ENCODE measurements at regions not wholly inside any gene's neighbourhood (a gene's known extent, or its start where the extent isn't known, plus 50 kb on each side); places are given as distances from the start of the nearest gene placed in this dataset.

DNA sequence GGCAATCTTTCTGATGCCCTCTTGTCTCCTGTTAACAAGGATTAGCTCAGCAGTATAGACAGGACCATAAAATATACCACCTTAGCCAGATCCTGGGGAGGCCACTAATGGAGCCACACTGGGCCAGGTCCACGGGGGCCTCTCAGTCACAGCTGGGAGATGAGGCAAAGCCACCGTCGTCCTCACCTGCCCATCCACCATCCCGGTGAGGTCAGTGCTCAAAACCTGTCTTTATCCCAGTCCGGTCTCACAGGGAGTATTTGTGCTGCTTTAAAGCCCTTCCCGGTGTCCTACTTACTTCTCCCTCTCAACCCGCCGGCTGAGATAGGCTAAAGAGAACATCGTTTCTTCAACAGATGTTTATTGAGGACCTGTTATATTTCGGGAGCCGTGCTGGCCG lies 104.3 kb downstream of the EDN3 start:
- DNase-seq: no peak

DNA sequence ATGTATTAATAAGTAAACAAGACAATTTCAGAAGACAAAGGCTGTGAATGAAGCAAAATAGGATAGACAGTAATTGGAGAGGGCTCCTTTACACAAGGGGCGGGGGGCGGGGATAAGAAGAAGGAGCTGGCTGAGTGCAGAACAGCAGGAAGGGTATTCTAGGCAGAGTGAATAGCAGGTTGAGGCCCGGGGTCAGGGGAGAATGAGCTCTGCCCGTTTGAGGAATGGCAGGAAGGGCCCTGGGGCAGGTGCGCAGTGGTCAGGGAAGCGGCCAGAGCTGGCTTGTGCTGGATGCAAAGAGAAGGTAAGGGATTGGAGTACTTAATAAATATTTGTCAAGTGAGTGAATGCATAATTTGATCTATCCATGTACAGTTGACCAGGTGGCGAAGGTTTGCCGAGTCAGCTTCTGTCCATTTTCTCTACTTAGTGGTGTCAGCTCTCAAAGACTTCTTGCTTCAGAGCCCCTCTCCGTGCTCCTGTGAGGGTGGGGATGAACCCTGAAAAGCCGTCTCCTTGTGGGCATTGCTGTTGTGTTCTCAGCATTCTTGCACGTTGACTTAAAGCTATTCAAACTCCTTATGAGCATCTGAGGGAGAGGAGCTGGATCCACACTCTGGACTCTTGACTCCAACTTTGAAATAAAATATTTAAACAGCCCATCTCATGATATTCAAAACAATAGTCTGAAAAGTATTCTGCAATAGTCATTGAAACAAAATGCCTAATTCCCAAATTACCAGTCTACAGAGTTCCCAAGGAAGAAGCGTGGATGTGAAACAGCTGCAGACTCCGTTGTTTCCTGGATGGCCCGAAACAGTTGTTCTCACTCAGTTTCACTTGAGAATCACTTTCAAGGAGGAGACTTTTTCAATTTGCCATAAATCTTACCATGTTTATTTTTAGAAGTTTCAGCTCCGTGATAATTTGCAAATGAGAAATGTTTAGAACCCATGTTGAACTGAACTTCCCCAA lies 105.1 kb downstream of the EDN3 start:
- DNase-seq: no peak

DNA sequence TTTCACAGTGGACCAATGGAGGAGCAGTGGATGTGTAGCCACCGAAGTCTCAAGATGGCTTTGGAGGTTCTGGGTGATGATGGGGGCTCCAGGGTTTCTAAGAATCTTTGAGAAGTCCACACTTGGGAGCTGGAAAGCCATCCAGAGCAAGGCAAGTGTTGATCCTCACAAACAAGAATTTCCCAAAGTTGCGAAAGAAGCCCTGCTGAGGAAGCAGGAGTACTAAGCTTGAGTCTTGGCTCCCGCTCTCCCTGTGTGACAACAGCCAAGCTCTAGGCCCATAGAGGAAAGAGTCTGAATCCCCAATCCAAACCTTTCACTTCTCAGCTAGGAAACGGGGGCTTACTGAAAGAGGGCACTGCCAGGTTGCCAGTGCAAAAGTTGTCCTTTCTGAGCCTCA lies 106.0 kb downstream of the EDN3 start:
- DNase-seq: no peak

DNA sequence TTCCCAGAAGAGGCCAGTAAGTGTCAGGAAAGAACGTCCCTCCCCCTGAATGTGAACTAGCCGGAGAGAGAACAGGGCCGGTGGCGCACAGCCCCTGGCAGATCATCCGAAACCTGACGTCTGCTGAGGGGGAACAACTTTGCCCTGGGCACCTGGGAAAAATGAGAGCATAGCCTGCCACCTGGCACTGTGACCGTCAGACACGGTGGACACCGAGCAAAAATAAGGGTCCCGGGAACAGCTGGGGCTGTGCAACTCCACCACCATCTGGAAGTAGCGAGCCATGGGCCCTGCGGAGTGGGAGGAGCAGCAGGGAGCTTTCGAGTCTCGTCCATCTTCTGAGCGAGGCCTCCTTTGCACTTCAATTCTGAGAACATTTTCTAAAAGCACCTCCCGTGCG lies 110.8 kb downstream of the EDN3 start:
- no peak for DNase-seq

DNA sequence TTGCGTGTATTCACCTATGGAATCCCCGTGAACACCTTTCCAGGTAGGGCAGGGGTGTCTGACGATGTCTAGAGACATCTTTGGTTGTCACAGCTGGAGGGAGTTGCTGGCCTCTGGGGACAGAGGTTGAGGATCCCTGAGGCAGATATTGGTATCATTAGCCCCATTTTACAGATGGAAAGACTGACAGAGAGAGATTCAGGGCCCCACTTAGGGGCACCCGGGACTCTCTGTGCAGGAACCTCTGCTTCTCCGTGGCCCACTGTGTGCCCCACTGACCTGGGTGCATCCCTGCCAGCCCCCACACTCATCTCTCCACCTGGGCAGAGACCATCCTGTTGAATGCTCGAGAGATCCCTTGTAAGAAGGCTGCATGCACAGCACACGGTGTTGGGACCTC lies 111.2 kb downstream of the EDN3 start:
- no peak for DNase-seq

DNA sequence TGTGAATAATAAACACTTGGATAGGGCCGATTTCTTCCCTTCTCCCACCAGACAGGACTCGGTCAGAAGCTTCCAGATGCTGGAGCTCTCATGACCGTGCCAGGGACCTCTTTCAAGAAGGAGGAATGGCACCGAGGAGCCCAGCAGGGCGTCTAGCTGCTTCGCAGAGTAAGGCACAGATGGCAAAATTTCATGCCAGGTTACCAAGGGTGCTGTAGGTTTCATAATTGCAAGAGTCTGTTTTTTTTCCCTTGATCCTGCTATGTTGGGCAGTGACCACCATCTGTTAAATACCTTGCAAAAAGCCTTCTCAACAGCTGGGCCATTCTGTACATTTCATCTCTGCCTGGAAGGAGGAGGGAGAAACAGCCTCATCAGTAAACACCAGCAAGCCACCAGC lies 111.8 kb downstream of the EDN3 start:
- DNase-seq: no peak

DNA sequence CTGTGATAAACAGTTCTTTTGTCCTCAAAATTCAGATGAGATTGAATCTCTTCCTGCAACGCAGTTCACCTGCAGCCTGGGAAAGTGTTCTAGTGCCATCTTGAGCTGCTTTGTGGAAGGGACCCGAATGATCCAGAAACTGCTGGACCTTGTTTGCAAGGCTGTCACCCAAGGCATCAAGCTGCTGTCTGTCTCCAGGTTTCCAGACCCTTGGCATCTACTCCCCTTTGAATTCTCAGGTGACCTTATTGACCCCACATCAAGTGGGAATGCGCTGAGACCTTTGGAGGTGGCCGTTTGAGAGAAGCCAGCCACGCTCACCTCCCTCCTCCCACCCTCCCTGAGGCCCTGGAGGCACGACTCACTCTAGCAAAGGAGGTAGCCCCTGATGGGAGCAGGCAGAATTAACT lies 112.5 kb downstream of the EDN3 start:
- DNase-seq: peak; percentile 12

DNA sequence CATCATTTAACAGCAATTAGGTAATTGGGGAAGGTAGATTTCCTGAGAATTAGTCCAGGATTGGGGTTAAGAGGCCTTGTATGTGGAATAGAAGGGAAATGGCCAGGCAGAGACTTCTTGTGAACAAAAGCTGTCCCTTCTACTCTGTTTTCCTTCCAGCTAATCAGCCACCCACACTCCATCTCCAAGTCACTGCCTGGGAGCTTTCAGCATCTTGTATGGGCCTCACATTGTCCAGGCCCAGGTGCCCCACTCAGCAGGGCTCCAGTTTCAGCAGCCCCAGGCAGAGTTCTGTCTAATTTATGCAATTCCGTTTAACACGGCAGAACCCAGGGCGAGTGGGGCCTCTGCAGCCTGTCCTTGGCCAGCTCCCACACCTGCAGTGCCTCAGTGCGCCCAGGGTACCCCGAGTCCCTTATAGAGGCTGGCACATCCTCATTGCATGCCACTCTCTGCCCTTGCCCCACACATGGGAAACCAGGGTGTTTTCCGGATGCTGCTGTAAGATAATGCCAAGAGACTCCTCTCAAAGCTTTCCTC lies 113.0 kb downstream of the EDN3 start:
- DNase-seq: no peak

DNA sequence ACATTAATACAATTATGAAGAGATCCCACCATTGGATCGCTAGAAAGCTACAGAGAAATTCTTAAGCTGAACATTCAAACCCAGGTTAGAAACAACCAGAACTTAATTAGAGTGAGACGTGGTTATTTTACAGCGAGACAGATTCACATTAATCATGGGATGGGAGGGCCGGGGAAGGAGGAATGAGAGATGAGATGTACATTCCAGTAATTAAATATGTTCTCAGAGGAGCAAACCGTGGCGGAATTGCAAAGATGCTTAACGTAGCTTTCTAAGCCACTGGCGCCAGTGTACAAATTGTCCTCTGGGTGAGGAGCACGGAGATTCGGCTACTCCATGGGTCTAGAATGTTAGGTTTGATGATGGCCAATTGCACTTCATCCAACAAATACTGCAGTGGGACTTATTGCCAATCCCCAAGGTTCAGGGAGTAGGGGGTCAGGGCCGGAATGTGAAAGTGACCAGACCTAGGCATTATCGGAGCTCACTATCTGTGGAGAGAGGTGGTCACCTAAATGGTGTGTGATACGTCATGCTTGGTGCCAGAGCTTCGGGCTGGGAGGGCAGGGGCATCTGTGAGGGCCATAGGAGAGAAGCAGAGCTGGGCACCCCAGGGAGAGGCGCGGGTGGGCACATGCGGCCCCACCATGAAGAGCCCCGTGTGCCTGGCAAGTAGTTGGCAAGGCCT lies 114.7 kb downstream of the EDN3 start:
- no peak for DNase-seq

DNA sequence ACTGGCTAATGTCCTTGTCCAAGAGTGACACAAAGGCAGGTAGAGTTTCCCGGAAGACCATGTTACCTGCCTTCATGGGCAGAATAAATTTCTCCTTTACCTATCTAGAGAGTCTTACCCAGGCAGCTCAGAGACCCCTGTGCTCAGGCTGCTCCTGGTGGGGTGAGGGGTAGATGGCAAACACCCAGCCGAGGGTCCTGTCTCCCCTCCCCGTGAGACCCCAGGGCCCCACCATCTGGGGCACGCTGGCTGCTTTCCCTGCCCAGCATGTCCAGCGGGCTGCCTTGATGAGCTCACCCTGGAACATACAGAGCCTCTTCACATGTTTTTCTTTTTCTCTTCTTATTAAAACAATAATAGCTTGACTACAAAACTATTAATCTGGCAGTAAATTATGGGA lies 116.5 kb downstream of the EDN3 start:
- no peak for DNase-seq

DNA sequence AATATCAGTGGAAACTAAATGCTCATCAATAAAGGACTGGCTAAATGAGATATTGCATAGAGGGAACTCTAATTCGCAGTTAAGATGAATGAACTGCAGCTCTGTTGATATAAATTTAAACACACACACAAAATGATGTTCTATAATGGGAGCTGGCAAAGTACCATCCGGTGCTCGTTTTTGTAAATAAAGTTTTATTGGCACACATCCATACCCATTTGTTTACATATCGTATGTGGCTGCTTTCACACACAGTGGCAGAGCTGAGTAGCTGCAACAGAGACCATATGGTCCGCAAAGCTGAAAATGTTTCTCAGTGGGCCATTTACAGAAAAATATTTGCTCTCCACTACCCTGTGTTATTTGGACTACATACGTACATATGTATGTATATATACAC lies 120.7 kb downstream of the EDN3 start:
- DNase-seq: no peak

DNA sequence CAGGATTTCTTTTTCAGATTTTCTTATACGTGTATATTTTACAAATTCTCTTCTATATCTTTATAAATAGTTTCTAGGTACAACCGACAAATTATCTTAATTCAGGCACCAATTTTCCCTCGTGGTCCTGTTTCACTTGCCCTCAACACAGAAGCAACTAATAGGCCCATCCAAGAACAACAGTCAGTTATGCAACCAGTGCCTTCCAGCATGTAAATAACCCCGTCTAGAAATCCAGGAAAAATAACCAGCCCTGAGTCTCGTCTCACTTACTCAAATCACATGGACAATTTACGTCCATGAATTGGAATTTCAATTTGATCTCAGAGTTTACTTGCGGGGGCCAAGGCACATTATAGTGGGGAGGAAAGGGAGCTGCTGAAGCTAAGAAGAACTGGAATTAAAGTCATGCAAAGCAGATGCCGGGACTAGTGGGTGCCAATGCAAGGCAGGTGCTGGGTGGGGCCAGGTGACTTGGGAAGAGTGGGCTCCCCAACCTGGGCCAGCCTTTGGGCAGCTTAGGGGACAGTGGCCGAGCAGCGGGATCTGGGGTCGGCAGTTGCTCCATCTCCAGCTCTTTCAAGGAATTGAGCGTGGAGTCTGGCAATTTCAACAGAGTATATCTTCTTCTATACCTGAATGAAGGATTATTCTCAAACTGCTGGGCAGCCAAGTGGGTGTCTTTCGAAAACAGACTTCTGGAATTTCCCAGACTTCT lies 121.7 kb downstream of the EDN3 start:
- DNase-seq: no peak

DNA sequence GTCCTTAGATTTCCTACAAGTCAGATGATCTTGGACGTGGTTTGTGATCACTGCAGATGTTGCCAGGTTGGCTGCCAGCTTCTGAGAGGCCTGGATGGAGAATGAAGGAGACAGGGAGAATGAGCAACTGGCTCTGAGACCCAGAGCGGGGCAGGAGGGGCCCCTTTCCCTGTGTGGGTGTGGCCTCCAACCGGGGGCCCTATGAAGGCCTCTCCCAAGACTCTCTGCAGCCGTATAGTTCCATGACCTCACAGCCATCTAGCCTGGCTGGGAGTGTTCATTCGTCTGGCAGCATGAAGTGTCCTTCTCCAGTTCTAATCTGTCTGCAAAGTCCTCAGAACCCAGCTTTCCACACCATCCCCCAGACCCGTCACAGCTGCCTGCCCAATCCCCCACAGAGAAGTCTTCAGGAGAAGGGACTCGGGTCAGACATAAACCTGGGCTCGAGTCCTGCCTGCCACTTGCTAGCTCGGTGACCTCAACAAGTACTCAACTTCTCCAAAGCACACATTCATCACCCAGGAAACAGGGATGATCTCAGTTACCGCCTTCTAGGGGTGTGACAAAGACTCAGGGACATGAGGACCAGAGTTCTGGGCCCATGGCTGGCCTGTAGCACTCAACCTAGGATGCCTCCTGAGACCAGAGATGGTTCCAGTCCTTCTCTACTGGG lies 122.6 kb downstream of the EDN3 start:
- no peak for DNase-seq

DNA sequence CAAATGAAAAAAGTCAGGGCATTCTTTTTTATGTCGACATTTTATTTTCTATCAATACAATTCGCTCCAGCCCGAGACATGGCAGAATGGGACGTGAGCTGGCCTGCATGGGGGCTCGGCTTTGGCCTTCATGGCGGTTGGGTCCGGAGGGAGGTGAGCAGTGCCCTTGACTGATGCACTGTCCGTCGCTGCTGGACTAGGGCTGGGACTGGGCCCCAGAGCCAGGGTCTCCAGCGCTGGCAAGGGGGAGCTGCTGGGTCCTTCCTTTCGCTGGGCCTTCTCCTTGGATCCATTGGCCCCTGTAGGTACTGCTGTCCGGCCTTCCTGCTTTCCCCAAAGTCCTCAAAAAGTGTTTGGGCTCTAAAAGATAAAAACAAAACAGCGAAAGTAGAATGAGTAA lies 124.6 kb downstream of the EDN3 start:
- DNase-seq: no peak

DNA sequence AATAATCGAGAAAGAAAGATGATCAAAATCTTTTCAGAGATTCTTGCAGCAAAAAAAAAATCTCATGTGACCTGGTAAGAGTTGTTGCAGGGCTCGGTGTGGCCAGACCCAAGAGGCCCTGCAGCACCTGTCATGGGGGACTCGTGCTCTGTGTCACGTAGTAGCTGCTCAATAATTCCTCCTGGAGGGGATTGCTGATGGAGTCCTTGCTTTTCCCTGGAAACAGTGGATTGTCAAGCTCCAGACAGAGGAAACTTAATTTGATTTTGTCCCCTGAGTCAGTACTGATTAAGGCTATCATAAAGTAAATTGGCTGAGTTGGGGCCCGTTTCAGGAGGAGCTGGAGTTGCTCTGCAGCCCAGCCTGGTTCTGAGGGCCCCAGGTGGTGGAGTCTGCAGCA lies 125.2 kb downstream of the EDN3 start:
- no peak for DNase-seq

DNA sequence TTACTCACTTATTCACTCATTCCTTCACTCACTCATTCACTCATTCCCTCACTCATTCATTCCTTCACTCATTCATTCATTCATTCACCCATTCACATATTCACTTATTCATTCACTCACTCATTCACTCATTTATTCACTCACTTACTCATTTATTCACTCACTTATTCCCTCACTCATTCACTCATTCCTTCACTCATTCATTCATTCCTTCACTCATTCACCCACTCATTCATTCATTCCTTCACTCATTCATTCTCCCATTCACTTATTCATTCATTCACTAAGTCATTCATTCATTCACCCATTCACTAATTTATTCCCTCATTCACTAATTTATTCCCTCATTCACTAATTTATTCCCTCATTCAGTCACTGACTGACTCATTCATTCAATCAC lies 127.6 kb downstream of the EDN3 start:
- no peak for DNase-seq

DNA sequence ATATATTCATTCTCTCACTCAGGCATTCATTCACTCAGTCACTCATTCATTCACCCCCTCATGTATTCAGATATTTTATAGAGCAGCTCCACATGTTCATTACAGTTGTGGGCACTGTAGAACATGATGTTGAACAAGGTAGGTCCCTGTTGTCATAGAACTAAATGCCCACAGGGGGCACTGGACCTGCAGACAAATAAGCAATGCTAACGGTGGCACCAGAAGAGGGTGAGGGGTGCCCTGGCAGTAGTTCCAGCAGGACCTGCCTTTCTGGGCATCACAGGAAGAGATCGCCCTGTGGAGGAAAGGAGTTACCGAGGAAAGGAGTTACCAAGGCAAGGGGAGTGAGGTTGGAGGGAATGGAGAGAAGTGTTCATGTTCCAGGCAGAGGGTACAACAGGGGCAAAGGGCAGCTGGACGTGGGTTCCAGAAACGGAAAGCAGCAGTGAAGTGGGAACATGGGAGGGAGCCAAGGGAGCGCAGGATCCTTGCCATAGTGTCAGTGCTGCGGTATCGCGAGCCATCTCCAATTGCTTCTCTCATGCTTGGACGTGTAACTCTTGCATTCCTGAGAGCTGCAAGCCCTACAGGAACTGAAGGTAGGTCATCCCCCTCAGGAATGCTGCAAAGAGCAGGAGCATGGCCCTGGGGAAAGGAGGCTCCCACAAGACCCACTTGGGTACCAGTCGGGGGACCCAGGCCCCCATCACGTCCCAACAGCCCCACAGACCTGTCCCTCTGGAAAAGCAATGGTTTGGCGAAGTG lies 128.2 kb downstream of the EDN3 start:
- peak; percentile 44 for DNase-seq

DNA sequence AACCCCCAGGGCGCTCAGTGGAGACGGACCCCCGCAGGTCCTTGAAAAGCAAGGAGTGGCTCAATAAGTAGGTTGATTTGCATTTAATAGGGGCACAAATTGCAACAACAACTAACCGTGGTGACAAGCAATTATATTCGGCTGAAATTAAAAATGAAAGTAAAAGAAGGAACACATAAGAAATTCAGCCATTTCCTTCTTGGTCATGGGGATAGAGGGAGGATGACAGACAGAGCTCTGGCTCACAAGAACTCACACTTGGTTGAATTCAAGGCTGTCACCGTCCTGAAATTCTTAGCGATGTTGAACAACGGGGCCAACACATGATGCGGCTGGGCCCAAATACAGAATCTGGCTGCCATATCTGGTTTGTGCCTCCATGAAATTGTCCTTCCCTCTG lies 129.0 kb downstream of the EDN3 start:
- DNase-seq: peak; percentile 5

DNA sequence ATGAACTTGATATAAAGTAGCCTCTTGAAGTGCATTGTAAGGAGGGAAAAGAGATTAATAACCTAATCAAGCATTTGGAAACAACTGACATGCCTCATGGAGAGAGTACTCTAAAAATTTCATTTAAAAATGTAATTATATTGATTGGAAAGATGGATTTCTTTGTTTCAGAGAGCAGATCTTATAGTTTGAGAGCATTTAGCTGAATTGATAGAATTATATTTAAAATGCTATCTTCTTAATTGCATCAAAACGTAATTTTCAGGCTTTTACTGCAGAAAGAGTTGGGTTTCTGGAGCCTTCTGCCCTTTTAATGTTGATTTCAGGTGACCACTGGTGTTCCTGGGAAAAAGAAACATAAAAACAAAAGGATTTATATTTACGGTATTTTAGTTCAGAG lies 130.6 kb downstream of the EDN3 start:
- DNase-seq: no peak

DNA sequence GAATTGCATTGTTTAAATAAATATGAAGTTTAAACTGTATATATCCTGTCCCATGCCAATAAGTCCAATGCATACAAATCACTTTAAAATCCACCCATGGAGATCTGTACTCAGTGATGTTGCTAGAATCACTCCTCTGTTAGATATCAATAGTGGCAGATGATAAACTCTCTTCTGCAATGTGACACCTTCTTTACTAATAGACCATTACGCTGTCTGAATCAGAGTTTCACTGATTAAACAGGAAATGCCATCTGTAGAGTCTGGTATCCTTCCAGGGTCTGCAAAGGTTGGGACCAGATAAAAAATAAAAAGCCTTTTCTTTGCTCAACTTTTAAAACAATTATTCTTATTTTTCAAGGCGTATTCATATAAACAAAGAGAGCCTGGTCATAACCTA lies 134.5 kb downstream of the EDN3 start:
- no peak for DNase-seq

DNA sequence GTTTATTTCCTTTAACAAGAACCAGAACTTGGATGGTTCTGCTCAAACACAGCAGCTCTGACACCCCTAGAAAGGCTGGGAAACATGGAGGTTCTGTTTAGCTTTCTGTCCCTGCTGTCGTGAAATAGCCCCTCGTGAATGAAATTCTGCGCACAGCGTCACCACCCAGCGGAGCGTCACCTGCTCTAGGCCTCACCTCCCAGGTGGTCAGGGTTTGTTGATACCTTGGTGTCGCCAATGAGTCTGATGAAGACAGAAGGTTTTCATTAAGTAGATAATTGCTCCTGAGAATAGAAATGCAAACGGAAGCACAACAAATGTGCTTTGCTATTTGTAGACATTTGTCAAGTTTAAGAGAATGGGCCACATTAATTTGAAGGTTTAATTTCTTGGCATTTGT lies 135.1 kb downstream of the EDN3 start:
- DNase-seq: no peak

DNA sequence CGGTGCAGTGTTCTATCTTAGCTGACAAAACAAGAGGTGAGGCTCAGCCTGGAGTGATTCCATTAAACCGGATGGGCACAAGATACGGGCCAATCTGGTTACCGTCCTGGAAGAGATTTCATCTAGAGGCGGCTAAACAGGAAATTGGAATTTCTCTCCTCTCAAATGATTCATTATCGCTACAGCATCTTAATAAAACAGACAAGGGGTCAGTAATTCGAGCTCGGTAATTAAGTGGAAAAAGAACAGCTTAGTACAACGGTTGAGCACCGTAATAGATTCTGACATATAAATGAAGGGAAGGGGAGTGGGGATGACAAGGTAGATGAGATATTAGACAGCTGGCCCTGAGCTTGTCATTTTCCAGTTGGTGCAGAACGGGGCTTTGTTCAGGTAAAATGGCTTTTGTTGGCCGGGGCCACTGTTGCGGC lies 137.2 kb downstream of the EDN3 start:
- no peak for DNase-seq
